ENCODE measurements at regions not wholly inside any gene's neighbourhood (a gene's known extent, or its start where the extent isn't known, plus 50 kb on each side); places are given as distances from the start of the nearest gene placed in this dataset.

GRCh38 chr14:55846826-55847446, 266.9 kb downstream of the KTN1 start:
- no peak for TF ChIP-seq POLR2A (IDR thresholded peaks at IDR 0.05)
- TF ChIP-seq, protein P1, sequence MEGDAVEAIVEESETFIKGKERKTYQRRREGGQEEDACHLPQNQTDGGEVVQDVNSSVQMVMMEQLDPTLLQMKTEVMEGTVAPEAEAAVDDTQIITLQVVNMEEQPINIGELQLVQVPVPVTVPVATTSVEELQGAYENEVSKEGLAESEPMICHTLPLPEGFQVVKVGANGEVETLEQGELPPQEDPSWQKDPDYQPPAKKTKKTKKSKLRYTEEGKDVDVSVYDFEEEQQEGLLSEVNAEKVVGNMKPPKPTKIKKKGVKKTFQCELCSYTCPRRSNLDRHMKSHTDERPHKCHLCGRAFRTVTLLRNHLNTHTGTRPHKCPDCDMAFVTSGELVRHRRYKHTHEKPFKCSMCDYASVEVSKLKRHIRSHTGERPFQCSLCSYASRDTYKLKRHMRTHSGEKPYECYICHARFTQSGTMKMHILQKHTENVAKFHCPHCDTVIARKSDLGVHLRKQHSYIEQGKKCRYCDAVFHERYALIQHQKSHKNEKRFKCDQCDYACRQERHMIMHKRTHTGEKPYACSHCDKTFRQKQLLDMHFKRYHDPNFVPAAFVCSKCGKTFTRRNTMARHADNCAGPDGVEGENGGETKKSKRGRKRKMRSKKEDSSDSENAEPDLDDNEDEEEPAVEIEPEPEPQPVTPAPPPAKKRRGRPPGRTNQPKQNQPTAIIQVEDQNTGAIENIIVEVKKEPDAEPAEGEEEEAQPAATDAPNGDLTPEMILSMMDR (IDR thresholded peaks at IDR 0.05): no peak
